WTC11 (cell line): ENCODE measurements at regions not wholly inside any gene's neighbourhood (a gene's known extent, or its start where the extent isn't known, plus 50 kb on each side); places are given as distances from the start of the nearest gene placed in this dataset.

ENCODE experiments used
- ATF2 ChIP-seq: sonication (generic); formaldehyde crosslinking; IDR thresholded peaks from 2 replicates; pipeline ENCODE4 v1.8.1; 2022; ENCODE audit warnings: low read depth, missing genetic modification reagents, borderline replicate concordance
- CTCF ChIP-seq: fragments of 200-600 bp; IDR thresholded peaks from 2 replicates; pipeline ENCODE4 v1.8.0; 2022; ENCODE audit warnings: antibody characterized with exemption
- ESRRA ChIP-seq: sonication (generic); formaldehyde crosslinking; IDR thresholded peaks from 2 replicates; pipeline ENCODE4 v1.8.1; 2022; ENCODE audit warnings: mild to moderate bottlenecking, missing genetic modification reagents, borderline replicate concordance
- HMGXB4 ChIP-seq: sonication (generic); formaldehyde crosslinking; IDR thresholded peaks from 2 replicates; pipeline ENCODE4 v1.8.1; 2023; ENCODE audit warnings: mild to moderate bottlenecking, moderate library complexity, missing genetic modification reagents
- JUN ChIP-seq: sonication (generic); formaldehyde crosslinking; IDR thresholded peaks from 2 replicates; pipeline ENCODE4 v1.8.0; 2023; ENCODE audit warnings: mild to moderate bottlenecking, missing genetic modification reagents
- MLX ChIP-seq: sonication (generic); formaldehyde crosslinking; IDR thresholded peaks from 2 replicates; pipeline ENCODE4 v1.8.1; 2023; ENCODE audit warnings: mild to moderate bottlenecking, missing genetic modification reagents, moderate library complexity
- NFE2L1 ChIP-seq: sonication (generic); formaldehyde crosslinking; IDR thresholded peaks from 2 replicates; pipeline ENCODE4 v1.8.1; 2023; ENCODE audit warnings: missing genetic modification reagents
- STAT6 ChIP-seq: sonication (generic); formaldehyde crosslinking; conservative IDR thresholded peaks from 2 replicates; pipeline ENCODE4 v1.8.1; 2023; ENCODE audit warnings: mild to moderate bottlenecking, low read depth, missing genetic modification reagents, moderate library complexity
- TEAD4 ChIP-seq: sonication (generic); formaldehyde crosslinking; IDR thresholded peaks from 2 replicates; pipeline ENCODE4 v1.8.0; 2022; ENCODE audit warnings: mild to moderate bottlenecking, missing genetic modification reagents
- ZBTB43 ChIP-seq: sonication (generic); formaldehyde crosslinking; IDR thresholded peaks from 2 replicates; pipeline ENCODE4 v1.8.1; 2023; ENCODE audit warnings: mild to moderate bottlenecking, missing genetic modification reagents
- ZNF232 ChIP-seq: sonication (generic); formaldehyde crosslinking; IDR thresholded peaks from 2 replicates; pipeline ENCODE4 v1.8.0; 2022; ENCODE audit warnings: mild to moderate bottlenecking, missing genetic modification reagents
- ZNF263 ChIP-seq: sonication (generic); formaldehyde crosslinking; IDR thresholded peaks from 2 replicates; pipeline ENCODE4 v1.8.1; 2022; ENCODE audit warnings: low read depth, mild to moderate bottlenecking, moderate library complexity, missing genetic modification reagents
- ZNF425 ChIP-seq: fragments of 250-450 bp; sonication (Bioruptor Pico); conservative IDR thresholded peaks from 2 replicates; pipeline ENCODE4 v1.9.0; 2021; ENCODE audit warnings: mild to moderate bottlenecking

- TF ChIP-seq MLX (CRISPR knock-in tag) = no peak
- no peak for TF ChIP-seq ZNF425 (CRISPR knock-in tag)
- TF ChIP-seq CTCF = no peak
- TF ChIP-seq STAT6 (CRISPR knock-in tag) = no peak
- no peak for TF ChIP-seq TEAD4 (CRISPR knock-in tag)
- TF ChIP-seq ZNF263 (CRISPR knock-in tag) = no peak
- TF ChIP-seq ATF2 (CRISPR knock-in tag) = no peak
- TF ChIP-seq ESRRA (CRISPR knock-in tag) = no peak
- no peak for TF ChIP-seq HMGXB4
- no peak for TF ChIP-seq JUN (CRISPR knock-in tag)
- no peak for TF ChIP-seq ZBTB43 (CRISPR knock-in tag)
- no peak for TF ChIP-seq ZNF232 (CRISPR knock-in tag)
- TF ChIP-seq NFE2L1 (CRISPR knock-in tag) = no peak
Measured at GRCh38 chr6:156030053-156030452, 574.4 kb upstream of the NOX3 start.
